ENCODE measurements at regions not wholly inside any gene's neighbourhood (a gene's known extent, or its start where the extent isn't known, plus 50 kb on each side); places are given as distances from the start of the nearest gene placed in this dataset.
"Not testable (repeated sequence)": the region's sequence is repeated elsewhere in the genome, so short reads cannot be mapped to it uniquely, and the experiment has no call there.

DNA sequence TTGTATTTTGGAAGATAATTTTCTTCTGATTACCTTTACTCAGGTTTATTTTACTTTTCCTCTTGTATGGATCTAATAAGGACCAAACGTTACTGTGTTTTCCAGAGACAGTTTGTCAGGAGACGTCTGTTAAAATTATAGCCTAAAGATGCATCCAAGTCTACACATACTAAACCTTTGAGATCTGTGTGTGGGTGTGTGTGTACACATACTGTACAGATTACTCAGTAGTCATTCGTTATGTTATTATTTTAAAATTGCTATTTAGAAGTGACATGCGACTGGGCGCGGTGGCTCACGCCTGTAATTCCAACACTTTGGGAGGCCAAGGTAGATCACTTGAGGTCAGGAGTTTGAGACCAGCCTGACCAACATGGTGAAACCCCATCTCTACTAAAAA lies 51.6 kb upstream of the CNTLN start:
- no peak for DNase-seq

DNA sequence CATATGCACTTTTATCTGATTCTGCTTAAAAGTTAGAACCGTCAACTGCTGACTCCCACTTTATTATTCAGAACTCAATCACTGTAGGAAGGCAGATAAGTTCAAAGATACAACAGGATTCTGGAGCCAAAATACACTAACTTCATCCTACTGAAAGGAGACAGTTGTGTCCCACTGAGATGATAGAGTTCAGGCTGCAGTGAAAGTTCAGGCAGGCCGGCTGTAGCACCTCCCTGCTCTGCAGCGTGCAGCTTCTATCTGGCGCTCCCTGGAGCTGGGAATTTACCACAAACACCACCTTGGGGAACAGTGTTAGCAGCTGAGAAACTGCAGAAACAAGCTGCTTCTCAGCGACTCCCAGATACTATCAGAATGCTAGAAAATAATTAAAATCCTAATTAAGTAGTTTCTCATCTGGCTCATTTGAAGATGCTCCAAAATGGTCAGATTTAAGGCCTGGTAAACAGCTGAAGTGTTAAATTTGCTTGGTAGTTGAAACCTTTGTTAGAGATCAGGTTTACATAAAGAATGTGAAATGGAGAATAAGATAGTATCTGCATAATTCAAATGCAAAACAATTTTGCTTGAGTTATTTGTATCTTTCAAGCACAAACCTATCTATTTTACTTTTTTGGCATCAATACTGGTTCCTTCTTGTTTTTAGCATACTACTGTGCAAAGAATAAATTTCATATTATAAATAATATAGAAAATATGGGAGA lies 52.3 kb upstream of the CNTLN start:
- peak; percentile 9 for DNase-seq

DNA sequence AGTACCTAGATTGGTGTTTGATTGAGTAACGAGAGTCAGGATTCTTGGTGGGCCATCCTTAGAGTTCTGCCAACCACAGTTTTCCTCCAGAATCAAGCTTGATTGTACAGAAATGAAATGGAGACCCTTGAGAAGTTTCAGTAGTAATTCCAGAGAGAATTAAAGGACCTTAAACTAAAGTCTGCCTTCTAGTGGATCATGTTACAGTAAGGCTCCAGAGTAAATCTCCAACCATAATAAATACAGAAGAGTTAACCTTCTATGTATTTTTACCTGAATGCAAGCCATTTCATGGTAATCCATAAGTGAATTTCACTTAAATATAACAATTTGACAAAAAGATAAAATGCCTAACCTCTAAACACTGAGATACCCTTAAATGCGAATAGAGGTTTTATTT lies 53.0 kb upstream of the CNTLN start:
- DNase-seq = no peak

DNA sequence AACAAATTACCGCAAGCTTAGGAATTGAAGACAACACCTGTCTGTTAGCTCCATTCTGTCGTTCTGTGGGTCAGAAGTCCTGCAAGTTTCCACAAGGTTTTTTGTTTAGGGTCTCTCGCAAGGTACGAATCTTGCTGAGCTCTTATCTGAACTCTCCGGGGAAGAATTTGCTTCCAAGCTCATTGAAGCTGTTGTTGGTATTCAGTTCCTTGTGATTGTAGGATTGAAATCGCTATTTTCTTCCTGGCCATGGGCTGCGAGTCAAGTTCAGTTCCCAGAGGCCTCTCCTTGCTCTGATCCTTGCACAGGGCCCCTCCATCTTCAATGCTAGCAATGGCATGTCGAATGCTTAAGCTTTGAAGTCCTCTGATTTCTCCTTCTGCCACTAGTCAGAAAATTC lies 53.5 kb upstream of the CNTLN start:
- no peak for DNase-seq

DNA sequence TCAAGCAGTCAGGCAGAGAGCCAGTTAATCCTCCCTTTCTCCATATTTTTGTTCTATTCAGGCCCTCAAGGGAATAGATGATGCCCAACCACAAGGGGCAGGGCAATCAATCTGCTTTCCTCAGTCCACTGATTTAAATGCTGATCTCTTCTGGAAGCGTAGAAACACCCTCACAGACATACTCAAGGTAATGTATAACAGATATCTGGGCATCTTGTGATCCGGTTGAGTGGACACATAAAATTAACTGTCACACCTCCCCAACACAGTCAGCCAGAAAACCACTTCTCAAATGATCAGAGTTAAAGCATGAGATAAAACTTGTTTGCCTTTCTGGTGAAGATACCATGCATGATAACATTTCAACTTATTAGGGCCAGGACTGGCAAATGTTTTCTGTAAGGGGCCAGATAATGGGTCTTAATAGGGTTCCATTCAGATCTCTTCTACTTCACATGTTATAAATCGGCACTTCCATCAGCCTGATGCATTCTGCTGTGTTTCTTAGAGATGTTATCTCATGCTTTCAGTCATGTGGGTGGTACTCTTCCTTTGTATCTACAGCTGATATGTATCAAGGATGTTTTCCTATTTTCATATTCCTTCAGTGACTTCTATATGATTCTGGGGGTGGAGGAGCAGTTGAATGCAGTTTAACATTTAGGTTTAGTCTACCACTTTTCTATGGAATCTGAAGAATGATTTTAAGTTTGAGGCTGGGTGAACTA lies 58.9 kb upstream of the CNTLN start:
- DNase-seq = peak; percentile 7

DNA sequence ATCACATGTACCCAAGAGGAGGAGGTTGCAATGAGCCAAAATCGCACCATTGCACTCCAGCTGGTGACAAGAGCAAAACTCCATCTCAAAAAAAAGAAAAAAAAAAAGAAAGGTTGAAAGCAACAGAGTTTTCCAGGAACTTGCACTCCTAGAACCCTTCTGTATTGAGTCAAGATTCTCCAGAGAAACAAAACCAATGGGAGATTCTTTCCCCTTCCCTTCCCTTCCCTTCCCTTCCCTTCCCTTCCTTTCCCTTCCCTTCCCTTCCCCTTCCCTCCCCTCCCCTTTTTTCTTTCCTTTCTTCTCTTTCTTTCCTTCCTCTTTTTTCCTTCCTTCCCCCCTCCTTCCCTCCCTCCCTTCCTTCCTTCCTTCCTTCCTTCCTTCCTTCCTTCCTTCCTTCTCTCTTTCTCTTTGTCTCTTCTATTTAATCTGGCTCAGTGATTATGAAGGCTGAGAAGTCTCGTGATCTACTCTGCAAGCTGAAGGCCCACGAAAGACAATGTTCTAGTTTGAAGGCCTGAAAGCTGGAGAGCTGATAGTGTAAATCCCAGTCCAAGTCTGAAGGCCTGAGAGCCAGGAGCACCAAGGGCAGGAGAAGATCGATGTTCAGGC lies 59.6 kb upstream of the CNTLN start:
- DNase-seq = no peak

DNA sequence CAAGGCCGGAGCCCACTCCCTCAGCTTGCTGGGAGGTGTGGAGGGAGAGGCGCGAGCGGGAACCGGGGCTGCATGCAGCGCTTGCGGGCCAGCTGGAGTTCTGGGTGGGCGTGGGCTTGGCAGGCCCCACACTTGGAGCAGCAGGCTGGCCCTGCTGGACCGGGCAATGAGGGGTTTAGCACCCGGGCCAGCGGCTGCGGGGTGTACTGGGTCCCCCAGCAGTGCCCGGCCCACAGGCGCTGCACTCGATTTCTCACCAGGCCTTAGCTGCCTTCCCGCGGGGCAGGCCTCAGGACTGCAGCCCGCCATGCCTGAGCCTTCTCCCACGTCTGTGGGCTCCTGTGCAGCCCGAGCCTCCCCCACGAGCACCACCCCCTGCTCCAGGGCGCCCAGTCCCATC lies 62.3 kb upstream of the CNTLN start:
- not testable (repeated sequence) for DNase-seq

DNA sequence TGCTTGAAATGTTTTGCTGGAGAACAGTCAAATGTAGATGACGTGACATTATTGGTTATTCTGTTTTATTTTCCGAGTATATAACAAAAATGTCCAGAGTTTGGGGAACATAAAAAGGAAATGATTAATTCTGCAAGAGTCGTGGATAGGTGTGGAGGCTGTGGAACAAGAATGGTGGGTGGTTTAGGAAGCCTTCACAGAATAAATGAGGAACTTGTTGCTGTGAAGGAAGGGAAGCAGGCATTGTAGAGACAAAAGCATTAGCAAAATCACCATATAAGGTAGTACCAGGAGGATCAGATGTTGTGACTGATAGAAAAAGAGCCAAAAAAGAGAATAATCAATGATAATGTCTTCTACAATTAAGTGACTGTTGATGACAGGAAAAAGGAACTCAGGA lies 66.2 kb upstream of the CNTLN start:
- no peak for DNase-seq

DNA sequence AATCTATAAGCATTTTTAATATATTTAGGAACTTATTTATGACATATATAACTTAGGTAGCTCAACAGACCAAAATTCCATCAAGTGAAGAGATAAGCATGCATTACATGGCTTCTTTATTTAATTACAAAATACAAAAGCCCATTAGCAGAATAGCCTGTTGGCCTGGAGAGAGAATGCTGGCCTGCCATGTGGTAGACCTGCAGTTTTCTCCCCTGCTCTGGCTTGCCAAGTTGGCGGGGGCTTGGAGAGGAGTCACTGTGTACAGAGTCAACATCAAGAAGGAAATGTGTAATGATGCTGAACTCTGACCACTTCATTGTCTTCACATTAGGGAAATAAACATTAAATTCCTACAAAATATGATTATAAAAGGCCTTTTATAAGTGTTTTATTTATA lies 69.8 kb upstream of the CNTLN start:
- no peak for DNase-seq

DNA sequence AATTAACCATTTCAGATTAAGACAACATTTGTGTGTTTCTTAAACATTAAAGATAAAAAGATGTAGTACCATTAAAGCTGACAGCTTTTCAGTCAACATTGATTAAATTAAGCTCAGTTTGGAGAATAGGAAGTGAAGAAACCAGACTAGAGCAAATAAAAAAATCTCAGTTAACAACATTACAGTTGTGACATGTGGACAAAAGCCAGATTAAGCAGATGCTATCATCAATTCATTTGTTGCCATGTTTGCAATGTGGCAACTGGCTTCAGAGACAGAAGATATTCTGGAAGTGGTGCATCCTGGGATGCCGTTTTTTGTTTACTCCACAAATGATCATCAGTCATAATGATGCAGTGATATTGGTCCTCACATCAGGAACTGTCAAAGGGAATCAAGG lies 70.3 kb upstream of the CNTLN start:
- no peak for DNase-seq

DNA sequence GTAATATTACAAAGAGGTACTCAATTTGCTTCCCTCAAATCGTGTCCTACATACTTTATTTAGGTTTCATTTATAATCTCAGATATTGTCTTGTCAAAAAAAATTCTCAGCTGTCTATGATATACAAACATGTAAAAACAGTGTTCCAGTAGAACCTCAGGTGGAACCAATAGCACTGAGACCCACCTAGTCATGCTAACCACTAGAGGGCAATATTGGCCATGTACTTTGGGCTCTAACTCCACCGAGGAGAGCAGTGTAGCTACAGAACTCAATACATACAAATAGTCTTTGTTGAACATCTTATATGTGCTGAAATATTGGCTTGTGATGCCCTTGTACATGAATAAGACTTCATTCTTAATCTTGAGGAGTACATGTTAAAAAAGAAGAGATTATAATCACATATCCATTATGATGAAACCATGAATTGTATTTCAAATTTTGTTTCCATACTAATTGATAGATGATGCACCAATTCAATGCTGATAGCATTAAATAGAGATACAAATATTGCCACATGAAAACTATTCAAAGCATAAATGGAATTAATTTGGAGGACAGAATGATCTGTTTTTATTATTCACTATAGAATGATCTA lies 71.2 kb upstream of the CNTLN start:
- peak; percentile 48 for DNase-seq

DNA sequence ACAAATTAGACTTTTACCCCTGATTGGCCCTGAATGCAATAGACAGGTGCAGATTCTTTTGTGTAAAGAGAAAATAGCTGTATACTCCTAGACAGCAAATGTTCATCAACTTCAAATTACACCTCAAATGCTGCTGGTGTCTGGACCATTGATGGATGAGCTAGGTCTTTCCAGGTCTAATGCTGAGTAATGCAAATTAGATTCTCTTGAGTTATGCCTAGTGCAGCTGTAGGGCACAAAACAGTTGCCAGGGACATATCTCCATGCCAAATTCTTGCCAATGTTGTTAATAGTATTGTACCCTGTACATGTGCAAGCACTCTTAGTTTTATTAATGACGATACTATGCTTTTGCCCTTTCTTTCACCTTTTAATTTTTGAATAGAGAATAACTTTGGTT lies 72.3 kb upstream of the CNTLN start:
- no peak for DNase-seq

DNA sequence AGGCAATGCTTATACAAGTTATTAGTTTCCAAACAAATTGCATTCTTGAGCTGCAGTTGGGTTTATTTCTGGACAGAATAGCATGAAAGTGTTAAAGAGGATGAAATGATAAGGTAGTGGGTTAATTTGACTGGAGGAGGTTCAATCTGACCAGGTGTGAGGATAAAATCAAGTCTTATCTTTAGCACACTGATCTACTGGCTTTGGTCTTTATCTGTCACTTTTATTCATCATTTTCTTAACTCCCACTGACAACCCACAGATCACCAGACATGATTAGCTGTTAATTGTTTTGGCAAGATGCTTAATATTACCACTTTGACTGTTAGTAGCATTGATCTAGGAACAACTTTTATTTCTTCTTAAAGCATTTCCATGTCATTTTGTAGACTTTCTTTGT lies 74.4 kb upstream of the CNTLN start:
- no peak for DNase-seq

DNA sequence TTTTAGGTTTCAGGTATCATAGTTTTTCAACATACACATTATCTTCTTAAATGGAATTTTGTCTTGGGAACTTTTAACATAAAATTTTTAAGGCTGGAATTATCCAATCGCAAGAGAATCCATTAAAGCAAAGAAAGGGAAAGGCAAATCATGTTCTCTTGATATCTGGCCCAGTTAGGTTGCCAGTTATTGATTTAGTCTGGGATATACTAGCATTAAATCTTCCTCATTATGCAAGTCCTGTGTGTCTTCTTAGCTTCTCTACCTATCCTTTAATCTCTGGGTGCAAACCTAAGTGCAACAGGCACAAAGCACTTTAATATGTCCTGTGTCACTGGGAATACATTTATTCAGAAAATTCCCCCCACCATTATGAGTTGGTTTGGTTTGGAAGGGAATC lies 75.4 kb upstream of the CNTLN start:
- no peak for DNase-seq

DNA sequence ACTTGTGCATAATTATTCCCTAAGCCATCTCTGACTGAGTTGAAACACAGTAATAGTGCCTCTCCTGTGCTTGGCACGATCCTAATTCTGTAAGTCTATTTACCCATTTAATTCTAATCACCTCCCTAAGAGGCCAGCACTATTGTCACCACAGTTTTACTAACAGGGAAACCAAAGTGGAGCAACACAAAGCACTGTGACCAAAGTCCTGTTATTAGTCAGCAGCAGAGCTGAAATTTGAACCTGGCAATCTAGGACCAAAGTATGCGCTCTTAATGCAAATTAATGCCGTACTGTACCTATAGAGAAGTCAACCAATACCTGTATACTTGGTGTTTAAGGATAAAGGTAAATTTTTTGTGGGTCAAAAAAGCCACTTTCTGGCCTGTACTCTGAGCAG lies 77.1 kb upstream of the CNTLN start:
- no peak for DNase-seq

DNA sequence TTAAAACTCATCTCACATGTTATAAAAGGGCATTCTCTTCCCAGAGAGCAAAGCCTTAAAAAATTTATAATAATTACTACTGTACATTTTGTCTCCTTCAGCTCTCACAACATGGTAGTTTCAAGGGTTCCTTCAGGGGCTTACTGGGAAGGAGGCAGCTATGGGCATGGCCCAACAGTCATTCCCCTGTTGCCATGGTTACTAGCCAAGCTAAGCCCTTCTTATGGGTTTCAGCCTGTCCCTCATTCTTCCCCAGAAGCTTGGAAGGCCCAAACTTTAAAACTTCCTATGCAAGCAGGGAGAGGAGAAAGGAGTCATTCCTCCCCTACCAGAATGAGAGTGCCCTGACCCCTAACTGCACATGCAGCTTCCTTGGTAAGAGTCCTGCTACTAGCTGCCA lies 82.2 kb upstream of the CNTLN start:
- no peak for DNase-seq

DNA sequence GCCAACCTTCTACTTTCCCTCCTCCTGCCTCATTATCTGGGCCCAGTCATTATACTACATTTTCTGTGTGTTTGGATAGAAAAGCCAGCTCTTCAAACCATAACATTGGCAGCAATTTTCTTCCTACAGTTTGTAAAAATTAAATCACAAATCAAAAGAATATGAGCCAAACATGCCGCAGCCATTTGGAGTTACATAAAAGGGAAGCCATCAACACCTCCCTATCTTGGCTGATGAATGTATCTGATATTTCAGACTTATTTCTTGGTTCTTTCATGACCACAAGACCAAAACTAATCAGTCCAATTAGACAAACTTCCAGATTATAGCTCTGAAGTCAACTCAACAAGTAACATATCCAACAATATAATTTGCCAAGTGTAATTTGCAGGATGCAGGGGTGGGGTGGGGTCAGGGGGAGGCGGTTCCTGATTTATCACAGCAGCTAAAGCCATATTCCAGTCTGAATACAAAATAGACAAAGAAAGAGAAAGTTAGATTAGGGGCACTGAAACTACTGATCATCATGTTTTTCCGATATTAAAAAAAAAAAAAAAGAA lies 89.4 kb upstream of the CNTLN start:
- no peak for DNase-seq

DNA sequence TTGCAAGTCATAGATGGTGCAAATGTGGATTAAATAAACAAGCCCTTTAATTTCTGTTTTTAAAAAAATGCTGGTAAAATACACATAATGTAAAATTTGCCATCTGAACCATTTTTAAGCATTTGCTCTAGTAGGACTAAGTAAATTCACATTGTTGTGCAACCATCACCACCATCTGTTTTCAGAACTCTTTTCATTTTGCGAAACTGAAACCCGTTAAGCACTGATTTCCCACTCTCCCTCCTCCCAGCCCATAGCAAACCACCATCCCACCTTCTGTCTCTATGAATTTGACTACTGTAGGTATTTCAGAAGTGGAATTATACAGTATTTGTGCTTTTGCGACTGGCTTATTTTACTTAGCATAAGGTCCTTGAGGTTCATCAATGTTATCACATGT lies 103.3 kb upstream of the CNTLN start:
- no peak for DNase-seq

DNA sequence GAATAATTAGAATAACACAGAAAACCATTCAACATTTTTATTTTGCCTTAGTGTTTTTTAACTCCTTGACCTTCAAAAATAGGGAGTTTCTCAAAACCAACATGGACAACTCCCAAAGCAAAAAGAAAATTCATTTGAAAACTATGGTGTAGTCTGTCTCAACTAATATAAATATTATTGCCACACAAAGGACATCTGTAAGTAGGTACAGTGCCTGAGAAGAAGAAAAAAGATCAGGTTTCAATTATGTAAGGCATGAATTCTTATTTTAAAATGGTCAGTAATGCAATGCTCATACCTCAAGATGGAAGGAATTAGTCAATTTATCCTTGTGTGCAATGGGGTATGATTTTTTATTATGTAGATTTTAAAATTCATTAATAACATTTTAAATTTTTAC lies 109.6 kb upstream of the CNTLN start:
- DNase-seq = no peak

DNA sequence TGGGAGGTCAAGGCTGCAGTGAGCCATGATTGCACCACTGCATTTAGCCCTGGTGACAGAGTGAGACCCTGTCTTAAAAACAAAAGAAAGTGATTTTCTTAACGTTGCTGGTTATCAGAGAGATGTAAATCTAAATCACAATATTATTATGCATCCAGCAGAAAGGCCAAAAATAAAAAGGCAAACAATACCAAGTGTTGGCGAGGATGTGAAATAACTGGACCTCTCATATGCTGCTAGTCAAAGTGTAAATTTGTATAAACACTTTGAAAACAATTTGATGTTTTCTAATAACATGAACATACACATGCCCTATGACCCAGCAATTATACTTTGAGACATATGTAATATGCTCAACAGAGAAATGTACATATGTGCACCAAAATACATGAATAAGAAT lies 110.7 kb upstream of the CNTLN start:
- DNase-seq = no peak

DNA sequence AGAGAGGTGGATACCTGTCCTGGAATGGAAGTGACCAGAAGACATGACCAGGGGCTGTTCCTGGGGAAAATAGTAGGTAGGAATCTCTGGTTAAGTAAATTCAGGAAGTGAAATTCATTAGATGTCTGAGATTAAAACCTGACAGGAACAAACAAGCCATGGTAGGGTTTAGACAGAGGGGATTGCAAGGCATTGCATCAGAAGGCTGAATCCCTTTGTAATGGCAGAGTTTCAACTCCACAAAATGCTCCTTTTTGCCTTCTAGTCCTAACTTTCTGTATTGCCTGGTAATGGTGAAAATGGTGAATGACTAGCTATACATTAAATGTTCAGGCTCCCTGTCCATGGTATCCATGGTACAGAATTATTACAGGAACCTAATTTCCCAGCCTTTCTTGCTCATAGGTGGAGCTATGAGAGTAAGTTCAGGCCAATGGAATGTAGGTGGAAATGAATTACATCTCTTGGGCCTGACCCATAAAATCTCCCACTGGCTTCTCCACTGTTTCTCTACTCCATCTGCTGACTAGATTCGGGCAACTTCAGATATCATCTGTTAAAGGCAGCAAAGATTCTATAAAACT lies 113.4 kb upstream of the CNTLN start:
- DNase-seq = peak; percentile 39

DNA sequence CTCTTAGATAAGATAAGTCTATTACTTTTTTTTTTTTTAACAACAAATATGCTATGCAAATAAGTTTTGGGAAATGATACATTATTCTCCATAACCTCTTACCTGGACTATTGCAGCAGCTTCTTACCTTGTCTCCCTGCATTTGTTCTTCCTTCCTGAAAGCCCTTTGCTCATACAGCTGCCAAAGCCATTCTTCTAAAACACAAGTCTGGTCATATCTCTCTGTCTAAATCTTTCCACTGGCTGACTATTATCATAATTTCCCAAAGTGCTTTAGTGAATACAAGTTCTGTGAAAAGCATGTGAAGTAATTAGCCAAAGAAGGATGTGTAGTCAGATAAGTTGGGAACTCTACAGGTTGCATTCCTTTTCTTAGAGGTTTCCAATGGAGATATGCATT lies 115.4 kb upstream of the CNTLN start:
- DNase-seq = no peak
